ENCODE measurements at regions not wholly inside any gene's neighbourhood (a gene's known extent, or its start where the extent isn't known, plus 50 kb on each side); places are given as distances from the start of the nearest gene placed in this dataset.
"Not testable (repeated sequence)": the region's sequence is repeated elsewhere in the genome, so short reads cannot be mapped to it uniquely, and the experiment has no call there.

GRCh38 chr9:97772145-97772544 lies 75.0 kb upstream of the XPA start:
- Histone ChIP-seq H3K36me3 (ENCODE audit: control insufficient read depth in 2 of 2, insufficient read depth in 2 of 2, low read length in 2 of 2) (no peaks in the 10 kb centered on the region), H3K27ac (ENCODE audit: low read length) (no peak overlapping the region), H3K9ac (ENCODE audit: low read length in 2 of 2) (no peak overlapping the region), H3K9me3 (ENCODE audit: control insufficient read depth in 2 of 2, low read length in 2 of 2) (no peaks in the 10 kb centered on the region), H3K4me3 (ENCODE audit: low read length in 2 of 2) (no peak overlapping the region), H3K27me3 (ENCODE audit: control insufficient read depth in 1 of 2, insufficient read depth in 2 of 2, low read length in 2 of 2) (peaks cover 9 to 25% of the 10 kb centered on the region in 2 donors), H3K4me1 (ENCODE audit: control insufficient read depth, insufficient read depth, low read length) (no peaks in the 10 kb centered on the region)

GRCh38 chr9:97773091-97773490 lies 76.0 kb upstream of the XPA start:
- Histone ChIP-seq H3K4me3 (ENCODE audit: low read length in 2 of 2) (no peak overlapping the region), H3K9me3 (ENCODE audit: control insufficient read depth in 2 of 2, low read length in 2 of 2) (no peaks in the 10 kb centered on the region), H3K9ac (ENCODE audit: low read length in 2 of 2) (no peak overlapping the region), H3K36me3 (ENCODE audit: control insufficient read depth in 2 of 2, insufficient read depth in 2 of 2, low read length in 2 of 2) (no peaks in the 10 kb centered on the region), H3K4me1 (ENCODE audit: control insufficient read depth, insufficient read depth, low read length) (no peaks in the 10 kb centered on the region), H3K27me3 (ENCODE audit: control insufficient read depth in 1 of 2, insufficient read depth in 2 of 2, low read length in 2 of 2) (peaks cover 9 to 25% of the 10 kb centered on the region in 2 donors), H3K27ac (ENCODE audit: low read length) (no peak overlapping the region)

GRCh38 chr9:97773723-97774122 lies 76.6 kb upstream of the XPA start:
- H3K27me3 ChIP-seq (ENCODE audit: control insufficient read depth in 1 of 2, insufficient read depth in 2 of 2, low read length in 2 of 2), result peaks cover 9 to 25% of the 10 kb centered on the region in 2 donors
- H3K4me3 ChIP-seq (ENCODE audit: low read length in 2 of 2), result no peak overlapping the region
- no peaks in the 10 kb centered on the region for H3K36me3 ChIP-seq (ENCODE audit: control insufficient read depth in 2 of 2, insufficient read depth in 2 of 2, low read length in 2 of 2)
- no peak overlapping the region for H3K27ac ChIP-seq (ENCODE audit: low read length)
- H3K4me1 ChIP-seq (ENCODE audit: control insufficient read depth, insufficient read depth, low read length), result no peaks in the 10 kb centered on the region
- H3K9me3 ChIP-seq (ENCODE audit: control insufficient read depth in 2 of 2, low read length in 2 of 2), result peaks cover 3% of the 10 kb centered on the region in 2 donors
- no peak overlapping the region for H3K9ac ChIP-seq (ENCODE audit: low read length in 2 of 2)

- Histone ChIP-seq H3K36me3 (ENCODE audit: control insufficient read depth in 2 of 2, insufficient read depth in 2 of 2, low read length in 2 of 2) (no peaks in the 10 kb centered on the region), H3K9me3 (ENCODE audit: control insufficient read depth in 2 of 2, low read length in 2 of 2) (peaks cover 3 to 4% of the 10 kb centered on the region in 2 donors), H3K4me3 (ENCODE audit: low read length in 2 of 2) (no peak overlapping the region), H3K9ac (ENCODE audit: low read length in 2 of 2) (no peak overlapping the region), H3K27ac (ENCODE audit: low read length) (no peak overlapping the region), H3K27me3 (ENCODE audit: control insufficient read depth in 1 of 2, insufficient read depth in 2 of 2, low read length in 2 of 2) (peaks cover 9 to 25% of the 10 kb centered on the region in 2 donors), H3K4me1 (ENCODE audit: control insufficient read depth, insufficient read depth, low read length) (no peaks in the 10 kb centered on the region)
Observed at GRCh38 chr9:97774673-97775072, 77.5 kb upstream of the XPA start.

GRCh38 chr9:97778740-97779139 lies 74.3 kb upstream of the FOXE1 start:
- not testable (repeated sequence) for H3K27me3 ChIP-seq (ENCODE audit: control insufficient read depth in 1 of 2, insufficient read depth in 2 of 2, low read length in 2 of 2); H3K9me3 ChIP-seq (ENCODE audit: control insufficient read depth in 2 of 2, low read length in 2 of 2); H3K36me3 ChIP-seq (ENCODE audit: control insufficient read depth in 2 of 2, insufficient read depth in 2 of 2, low read length in 2 of 2); H3K27ac ChIP-seq (ENCODE audit: low read length); H3K9ac ChIP-seq (ENCODE audit: low read length in 2 of 2); H3K4me3 ChIP-seq (ENCODE audit: low read length in 2 of 2); H3K4me1 ChIP-seq (ENCODE audit: control insufficient read depth, insufficient read depth, low read length)

GRCh38 chr9:97779608-97780007 lies 73.4 kb upstream of the FOXE1 start:
- peaks cover 0 to 8% of the 10 kb centered on the region in 2 donors for H3K27me3 ChIP-seq (ENCODE audit: control insufficient read depth in 1 of 2, insufficient read depth in 2 of 2, low read length in 2 of 2)
- H3K9me3 ChIP-seq (ENCODE audit: control insufficient read depth in 2 of 2, low read length in 2 of 2), result peaks cover 3 to 4% of the 10 kb centered on the region in 2 donors
- no peak overlapping the region for H3K9ac ChIP-seq (ENCODE audit: low read length in 2 of 2)
- no peak overlapping the region for H3K4me3 ChIP-seq (ENCODE audit: low read length in 2 of 2)
- H3K4me1 ChIP-seq (ENCODE audit: control insufficient read depth, insufficient read depth, low read length), result no peaks in the 10 kb centered on the region
- H3K36me3 ChIP-seq (ENCODE audit: control insufficient read depth in 2 of 2, insufficient read depth in 2 of 2, low read length in 2 of 2), result no peaks in the 10 kb centered on the region
- no peak overlapping the region for H3K27ac ChIP-seq (ENCODE audit: low read length)

GRCh38 chr9:97781902-97782301 lies 71.1 kb upstream of the FOXE1 start:
- Histone ChIP-seq H3K9ac (ENCODE audit: low read length in 2 of 2) (no peak overlapping the region), H3K27ac (ENCODE audit: low read length) (no peak overlapping the region), H3K36me3 (ENCODE audit: control insufficient read depth in 2 of 2, insufficient read depth in 2 of 2, low read length in 2 of 2) (no peaks in the 10 kb centered on the region), H3K4me1 (ENCODE audit: control insufficient read depth, insufficient read depth, low read length) (no peaks in the 10 kb centered on the region), H3K4me3 (ENCODE audit: low read length in 2 of 2) (no peak overlapping the region), H3K27me3 (ENCODE audit: control insufficient read depth in 1 of 2, insufficient read depth in 2 of 2, low read length in 2 of 2) (peaks cover 0 to 8% of the 10 kb centered on the region in 2 donors), H3K9me3 (ENCODE audit: control insufficient read depth in 2 of 2, low read length in 2 of 2) (peaks cover 3 to 4% of the 10 kb centered on the region in 2 donors)

GRCh38 chr9:97786341-97786740 lies 66.7 kb upstream of the FOXE1 start:
- no peaks in the 10 kb centered on the region for H3K9me3 ChIP-seq (ENCODE audit: control insufficient read depth in 2 of 2, low read length in 2 of 2)
- H3K36me3 ChIP-seq (ENCODE audit: control insufficient read depth in 2 of 2, insufficient read depth in 2 of 2, low read length in 2 of 2), result no peaks in the 10 kb centered on the region
- H3K27me3 ChIP-seq (ENCODE audit: control insufficient read depth in 1 of 2, insufficient read depth in 2 of 2, low read length in 2 of 2), result peaks cover 0 to 13% of the 10 kb centered on the region in 2 donors
- H3K27ac ChIP-seq (ENCODE audit: low read length), result no peak overlapping the region
- H3K4me1 ChIP-seq (ENCODE audit: control insufficient read depth, insufficient read depth, low read length), result no peaks in the 10 kb centered on the region
- H3K4me3 ChIP-seq (ENCODE audit: low read length in 2 of 2), result no peak overlapping the region
- no peak overlapping the region for H3K9ac ChIP-seq (ENCODE audit: low read length in 2 of 2)

GRCh38 chr9:97787551-97787950 lies 65.5 kb upstream of the FOXE1 start:
- peaks cover 0 to 11% of the 10 kb centered on the region in 2 donors for H3K27me3 ChIP-seq (ENCODE audit: control insufficient read depth in 1 of 2, insufficient read depth in 2 of 2, low read length in 2 of 2)
- H3K9ac ChIP-seq (ENCODE audit: low read length in 2 of 2), result no peak overlapping the region
- H3K36me3 ChIP-seq (ENCODE audit: control insufficient read depth in 2 of 2, insufficient read depth in 2 of 2, low read length in 2 of 2), result no peaks in the 10 kb centered on the region
- no peaks in the 10 kb centered on the region for H3K4me1 ChIP-seq (ENCODE audit: control insufficient read depth, insufficient read depth, low read length)
- no peaks in the 10 kb centered on the region for H3K9me3 ChIP-seq (ENCODE audit: control insufficient read depth in 2 of 2, low read length in 2 of 2)
- H3K4me3 ChIP-seq (ENCODE audit: low read length in 2 of 2), result no peak overlapping the region
- no peak overlapping the region for H3K27ac ChIP-seq (ENCODE audit: low read length)

GRCh38 chr9:97788763-97789663 lies 64.0 kb upstream of the FOXE1 start:
- H3K9me3 ChIP-seq (ENCODE audit: control insufficient read depth in 2 of 2, low read length in 2 of 2), result no peaks in the 10 kb centered on the region
- H3K9ac ChIP-seq (ENCODE audit: low read length in 2 of 2), result no peak overlapping the region
- H3K27me3 ChIP-seq (ENCODE audit: control insufficient read depth in 1 of 2, insufficient read depth in 2 of 2, low read length in 2 of 2), result peaks cover 0 to 6% of the 10 kb centered on the region in 2 donors
- H3K36me3 ChIP-seq (ENCODE audit: control insufficient read depth in 2 of 2, insufficient read depth in 2 of 2, low read length in 2 of 2), result no peaks in the 10 kb centered on the region
- H3K27ac ChIP-seq (ENCODE audit: low read length), result no peak overlapping the region
- H3K4me1 ChIP-seq (ENCODE audit: control insufficient read depth, insufficient read depth, low read length), result no peaks in the 10 kb centered on the region
- H3K4me3 ChIP-seq (ENCODE audit: low read length in 2 of 2), result no peak overlapping the region

- no peak overlapping the region for H3K9ac ChIP-seq (ENCODE audit: low read length in 2 of 2)
- no peaks in the 10 kb centered on the region for H3K36me3 ChIP-seq (ENCODE audit: control insufficient read depth in 2 of 2, insufficient read depth in 2 of 2, low read length in 2 of 2)
- no peak overlapping the region for H3K4me3 ChIP-seq (ENCODE audit: low read length in 2 of 2)
- H3K9me3 ChIP-seq (ENCODE audit: control insufficient read depth in 2 of 2, low read length in 2 of 2), result no peaks in the 10 kb centered on the region
- peaks cover 0 to 6% of the 10 kb centered on the region in 2 donors for H3K27me3 ChIP-seq (ENCODE audit: control insufficient read depth in 1 of 2, insufficient read depth in 2 of 2, low read length in 2 of 2)
- H3K27ac ChIP-seq (ENCODE audit: low read length), result no peak overlapping the region
- H3K4me1 ChIP-seq (ENCODE audit: control insufficient read depth, insufficient read depth, low read length), result no peaks in the 10 kb centered on the region
Observed at GRCh38 chr9:97790542-97790941, 62.5 kb upstream of the FOXE1 start.

Data from stomach smooth muscle (tissue), 2 donors.